ENCODE measurements at regions not wholly inside any gene's neighbourhood (a gene's known extent, or its start where the extent isn't known, plus 50 kb on each side); places are given as distances from the start of the nearest gene placed in this dataset.

GRCh38 chr7:38070718-38071117, 107.3 kb upstream of the STARD3NL start:
- DNase-seq (ENCODE audit: low read depth): peak; percentile 79

GRCh38 chr7:38086857-38087256, 91.2 kb upstream of the STARD3NL start:
- no peak for DNase-seq (ENCODE audit: low read depth)

- peak; percentile 25 for DNase-seq (ENCODE audit: low read depth)
Measured at GRCh38 chr7:38102507-38102906, 75.5 kb upstream of the STARD3NL start.

GRCh38 chr7:38105874-38106483, 72.1 kb upstream of the STARD3NL start:
- DNase-seq (ENCODE audit: low read depth): peak; percentile 59

GRCh38 chr7:38107486-38107893, 70.6 kb upstream of the STARD3NL start:
- peak; percentile 70 for DNase-seq (ENCODE audit: low read depth)

- no peak for DNase-seq (ENCODE audit: low read depth)
Measured at GRCh38 chr7:38112075-38112474, 66.0 kb upstream of the STARD3NL start.

GRCh38 chr7:38120076-38120475, 58.0 kb upstream of the STARD3NL start:
- DNase-seq (ENCODE audit: low read depth): no peak

GRCh38 chr7:38122501-38122900, 55.5 kb upstream of the STARD3NL start:
- no peak for DNase-seq (ENCODE audit: low read depth)

GRCh38 chr7:38123494-38123893, 54.6 kb upstream of the STARD3NL start:
- no peak for DNase-seq (ENCODE audit: low read depth)

- DNase-seq (ENCODE audit: low read depth): no peak
Measured at GRCh38 chr7:38127216-38128207, 50.5 kb upstream of the STARD3NL start.

All from LHCN-M2 (cell line).